KMS-11 (cell line): ENCODE measurements at regions not wholly inside any gene's neighbourhood (a gene's known extent, or its start where the extent isn't known, plus 50 kb on each side); places are given as distances from the start of the nearest gene placed in this dataset.

Experiments
- H2AFZ ChIP-seq: fragments of 200-600 bp; sonication (generic); 2 replicates; pipeline ENCODE4 v1.6.1; 2016; ENCODE audit warnings: antibody characterized with exemption, mixed run types, low read depth
- H3K27ac ChIP-seq: fragments of 200-600 bp; sonication (generic); 2 replicates; pipeline ENCODE4 v1.6.1; 2016; ENCODE audit warnings: mild to moderate bottlenecking, mixed run types
- H3K27me3 ChIP-seq: fragments of 200-600 bp; sonication (generic); 2 replicates; pipeline ENCODE4 v1.6.1; 2017; ENCODE audit warnings: mild to moderate bottlenecking, low read depth, mixed run types, moderate library complexity; ENCODE audit not compliant: insufficient read depth
- H3K36me3 ChIP-seq: fragments of 200-600 bp; sonication (generic); 2 replicates; pipeline ENCODE4 v1.6.1; 2017; ENCODE audit warnings: mild to moderate bottlenecking, mixed run types; ENCODE audit not compliant: insufficient read depth
- H3K4me1 ChIP-seq: fragments of 200-600 bp; sonication (generic); 2 replicates; pipeline ENCODE4 v1.6.1; 2016; ENCODE audit warnings: mild to moderate bottlenecking, low read depth, mixed run types; ENCODE audit not compliant: poor library complexity, severe bottlenecking
- H3K4me2 ChIP-seq: fragments of 200-600 bp; sonication (generic); 2 replicates; pipeline ENCODE4 v1.7.0; 2016; ENCODE audit warnings: mild to moderate bottlenecking, mixed run types
- H3K4me3 ChIP-seq: fragments of 200-600 bp; sonication (generic); IDR thresholded peaks from 2 replicates; pipeline ENCODE4 v1.6.1; 2017; ENCODE audit warnings: low read depth, low read length, mixed read lengths; ENCODE audit not compliant: insufficient read depth
- H3K79me2 ChIP-seq: fragments of 200-600 bp; sonication (generic); 2 replicates; pipeline ENCODE4 v1.6.1; 2016; ENCODE audit warnings: low read depth, mixed run types; ENCODE audit not compliant: insufficient read depth
- H3K9ac ChIP-seq: fragments of 200-600 bp; sonication (generic); 2 replicates; pipeline ENCODE4 v1.6.1; 2016; ENCODE audit warnings: mild to moderate bottlenecking, mixed run types
- H4K20me1 ChIP-seq: fragments of 200-600 bp; sonication (generic); 2 replicates; pipeline ENCODE4 v1.6.1; 2016; ENCODE audit warnings: mild to moderate bottlenecking, mixed run types; ENCODE audit not compliant: insufficient read depth
- TF ChIP-seq, protein P1 (sequence below): fragments of 200-600 bp; sonication (generic); conservative IDR thresholded peaks from 2 replicates; pipeline ENCODE4 v1.6.1; 2017; ENCODE audit warnings: low read depth, mild to moderate bottlenecking, antibody characterized with exemption, low read length, moderate library complexity, mixed read lengths

DNA sequence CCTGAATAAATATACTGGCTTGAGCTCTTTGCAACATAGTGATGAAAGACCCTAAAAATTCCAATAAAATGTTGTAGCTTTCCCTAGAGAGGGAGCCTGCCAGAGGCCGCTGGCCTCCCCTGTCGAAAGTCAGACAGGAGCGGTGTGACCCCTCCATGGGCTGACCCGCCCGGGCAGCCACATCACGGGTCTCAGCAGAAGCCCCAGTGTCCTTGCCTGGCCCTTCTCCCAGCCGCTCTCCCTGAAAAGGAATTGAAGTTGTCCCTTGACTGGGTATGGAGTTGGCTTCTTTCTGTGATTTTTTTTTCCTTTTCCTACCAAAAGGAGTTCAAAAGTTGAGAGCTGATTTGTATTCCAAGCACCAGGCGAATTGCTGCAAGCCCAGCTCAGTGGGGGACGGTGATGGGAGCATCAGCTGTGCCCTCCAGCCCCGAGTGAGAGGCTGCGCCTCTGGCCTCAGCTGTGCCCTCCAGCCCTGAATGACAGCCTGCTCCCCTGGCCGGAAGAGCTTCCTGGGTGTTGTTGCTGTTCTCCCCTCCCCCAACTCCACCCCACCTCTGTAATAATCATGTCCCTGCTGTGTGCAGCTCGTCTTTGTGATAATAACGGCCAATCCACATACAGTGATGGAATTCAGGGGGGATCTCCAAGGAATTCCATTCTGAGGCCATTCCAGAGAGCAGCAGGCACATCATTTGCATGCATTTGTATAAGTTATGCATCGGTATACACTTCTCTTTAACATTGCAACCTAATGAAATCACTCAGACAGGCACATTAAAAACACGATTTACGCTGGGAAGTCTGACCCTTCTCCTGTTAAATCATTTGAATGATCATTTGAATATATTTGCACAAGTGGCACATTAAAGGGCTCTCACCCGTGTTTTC lies 501.0 kb downstream of the EIPR1 start:
- H3K27me3 ChIP-seq: no peaks in the 10 kb centered on the region
- no peak overlapping the region for H2AFZ ChIP-seq
- TF ChIP-seq, protein P1, sequence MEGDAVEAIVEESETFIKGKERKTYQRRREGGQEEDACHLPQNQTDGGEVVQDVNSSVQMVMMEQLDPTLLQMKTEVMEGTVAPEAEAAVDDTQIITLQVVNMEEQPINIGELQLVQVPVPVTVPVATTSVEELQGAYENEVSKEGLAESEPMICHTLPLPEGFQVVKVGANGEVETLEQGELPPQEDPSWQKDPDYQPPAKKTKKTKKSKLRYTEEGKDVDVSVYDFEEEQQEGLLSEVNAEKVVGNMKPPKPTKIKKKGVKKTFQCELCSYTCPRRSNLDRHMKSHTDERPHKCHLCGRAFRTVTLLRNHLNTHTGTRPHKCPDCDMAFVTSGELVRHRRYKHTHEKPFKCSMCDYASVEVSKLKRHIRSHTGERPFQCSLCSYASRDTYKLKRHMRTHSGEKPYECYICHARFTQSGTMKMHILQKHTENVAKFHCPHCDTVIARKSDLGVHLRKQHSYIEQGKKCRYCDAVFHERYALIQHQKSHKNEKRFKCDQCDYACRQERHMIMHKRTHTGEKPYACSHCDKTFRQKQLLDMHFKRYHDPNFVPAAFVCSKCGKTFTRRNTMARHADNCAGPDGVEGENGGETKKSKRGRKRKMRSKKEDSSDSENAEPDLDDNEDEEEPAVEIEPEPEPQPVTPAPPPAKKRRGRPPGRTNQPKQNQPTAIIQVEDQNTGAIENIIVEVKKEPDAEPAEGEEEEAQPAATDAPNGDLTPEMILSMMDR: no peak
- H3K79me2 ChIP-seq: no peaks in the 10 kb centered on the region
- peaks cover 59% of the 10 kb centered on the region for H3K4me1 ChIP-seq
- no peak overlapping the region for H3K4me3 ChIP-seq
- no peak overlapping the region for H3K4me2 ChIP-seq
- no peaks in the 10 kb centered on the region for H3K36me3 ChIP-seq
- H3K27ac ChIP-seq: no peak overlapping the region
- H3K9ac ChIP-seq: no peak overlapping the region
- no peaks in the 10 kb centered on the region for H4K20me1 ChIP-seq

DNA sequence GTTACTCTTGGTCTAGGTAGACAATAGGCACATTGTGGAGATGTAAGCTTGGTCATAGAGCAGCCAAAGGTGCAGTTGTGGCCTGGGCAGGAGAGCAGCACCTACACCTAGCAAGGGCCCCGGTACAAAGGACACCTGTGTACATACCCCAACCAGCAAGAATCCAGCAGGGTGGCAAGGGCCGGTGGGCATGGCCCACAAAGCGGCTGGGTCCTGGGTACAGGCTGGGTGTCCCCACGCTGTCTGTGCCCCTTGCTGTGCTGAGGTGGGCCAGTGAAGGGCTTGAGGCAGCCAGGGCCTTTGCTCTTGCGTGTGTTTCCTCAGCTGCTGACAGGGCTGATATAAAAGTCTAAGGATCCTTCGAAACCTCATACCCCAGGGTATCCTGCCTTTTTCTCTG lies 501.8 kb downstream of the EIPR1 start:
- TF ChIP-seq, protein P1: no peak
- Histone ChIP-seq H3K27me3 (no peaks in the 10 kb centered on the region), H3K4me3 (no peak overlapping the region), H3K27ac (no peak overlapping the region), H3K36me3 (no peaks in the 10 kb centered on the region), H3K4me1 (peaks cover 65% of the 10 kb centered on the region), H4K20me1 (no peaks in the 10 kb centered on the region), H3K4me2 (no peak overlapping the region), H2AFZ (no peak overlapping the region), H3K79me2 (no peaks in the 10 kb centered on the region), H3K9ac (no peak overlapping the region)

DNA sequence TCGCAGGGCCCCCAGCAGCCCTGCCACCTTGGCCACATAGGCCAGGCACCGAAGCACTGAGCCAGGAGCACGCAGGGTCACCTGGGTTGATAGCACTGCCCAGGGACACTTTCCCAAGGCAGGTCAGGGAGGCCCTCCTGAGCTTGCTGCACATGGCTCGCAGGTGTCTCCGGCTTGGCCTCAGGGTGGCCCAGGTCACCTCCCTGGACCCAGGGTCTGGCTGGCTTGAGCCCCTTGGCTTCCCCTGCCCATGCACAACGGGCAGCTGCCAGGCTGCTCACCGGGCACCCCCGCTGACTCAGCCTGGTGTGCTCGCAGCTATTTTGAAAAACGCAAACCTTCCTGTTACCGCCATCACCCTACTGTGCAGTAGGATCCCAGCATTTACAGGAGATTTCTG lies 502.3 kb downstream of the EIPR1 start:
- TF ChIP-seq, protein P1: no peak
- no peak overlapping the region for H3K4me2 ChIP-seq

DNA sequence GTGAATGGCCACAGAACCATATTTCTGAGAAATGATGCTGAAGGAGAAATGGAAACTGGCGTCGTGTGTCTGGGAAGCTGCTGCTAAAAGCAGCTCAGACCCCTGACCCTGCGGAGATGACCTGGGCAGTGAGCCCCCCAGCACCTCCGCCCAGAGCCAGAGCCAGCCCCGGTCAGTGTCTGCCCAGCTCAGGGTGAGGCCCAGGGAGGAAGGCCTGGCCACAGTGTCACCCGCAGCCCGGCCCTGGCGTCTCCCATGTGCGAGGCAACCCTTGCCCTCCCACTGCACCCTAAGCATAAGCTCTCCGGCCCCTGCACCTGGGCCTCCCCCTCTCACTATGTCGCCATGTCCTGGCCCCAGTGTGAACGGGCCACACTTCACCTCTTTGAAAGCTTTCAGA lies 502.8 kb downstream of the EIPR1 start:
- no peak overlapping the region; the same call in 1 of the 2 replicates for H3K27ac ChIP-seq
- H3K36me3 ChIP-seq: no peaks in the 10 kb centered on the region
- no peaks in the 10 kb centered on the region for H4K20me1 ChIP-seq
- no peak overlapping the region for H3K4me3 ChIP-seq
- no peak overlapping the region for H3K4me2 ChIP-seq
- H3K79me2 ChIP-seq: no peaks in the 10 kb centered on the region
- no peak overlapping the region for H2AFZ ChIP-seq
- no peaks in the 10 kb centered on the region for H3K27me3 ChIP-seq
- peaks cover 65% of the 10 kb centered on the region for H3K4me1 ChIP-seq
- H3K9ac ChIP-seq: no peak overlapping the region
- TF ChIP-seq, protein P1: no peak

More for the DNA sequence above, 502.3 kb downstream of the EIPR1 start:
- Histone ChIP-seq H3K4me1 (peaks cover 65% of the 10 kb centered on the region), H3K36me3 (no peaks in the 10 kb centered on the region), H4K20me1 (no peaks in the 10 kb centered on the region), H3K4me3 (no peak overlapping the region), H2AFZ (no peak overlapping the region), H3K27ac (no peak overlapping the region), H3K79me2 (no peaks in the 10 kb centered on the region), H3K9ac (no peak overlapping the region), H3K27me3 (no peaks in the 10 kb centered on the region)
